Stimulated activated CD4-positive, alpha-beta T cell treated with anti-CD3 and anti-CD28 coated beads, TNF-alpha, amount 100 ng/mL, for 48 hours (primary cell): ENCODE measurements at regions not wholly inside any gene's neighbourhood (a gene's known extent, or its start where the extent isn't known, plus 50 kb on each side); places are given as distances from the start of the nearest gene placed in this dataset.

ENCODE experiments used
- DNase-seq, 3 donors: peaks; one replicate each; pipeline ENCODE4 v3.0.0-alpha.2; 2020; ENCODE audit warnings: low read depth in 3 of 3

- DNase-seq, result no peak
These were observed 638.6 kb upstream of the ID2 start for GRCh38 chr2:8043295-8043694.

GRCh38 chr2:8044046-8044594 lies 637.7 kb upstream of the ID2 start:
- no peak for DNase-seq

GRCh38 chr2:8045081-8045614 lies 636.7 kb upstream of the ID2 start:
- no peak for DNase-seq

- no peak for DNase-seq
These were observed 635.0 kb upstream of the ID2 start for GRCh38 chr2:8046849-8047248.

GRCh38 chr2:8049176-8049575 lies 632.7 kb upstream of the ID2 start:
- no peak for DNase-seq

- DNase-seq, result peak; percentile 28 to 78 (median 66)
These were observed 631.8 kb upstream of the ID2 start for GRCh38 chr2:8049851-8050571.

GRCh38 chr2:8053216-8053615 lies 628.6 kb upstream of the ID2 start:
- no peak for DNase-seq

- DNase-seq, result no peak
These were observed 627.8 kb upstream of the ID2 start for GRCh38 chr2:8054070-8054469.

GRCh38 chr2:8058652-8059051 lies 623.2 kb upstream of the ID2 start:
- DNase-seq, result no peak

GRCh38 chr2:8059255-8059654 lies 622.6 kb upstream of the ID2 start:
- no peak for DNase-seq

- DNase-seq, result no peak
These were observed 622.1 kb upstream of the ID2 start for GRCh38 chr2:8059794-8060193.

- no peak for DNase-seq
These were observed 620.6 kb upstream of the ID2 start for GRCh38 chr2:8061219-8061618.

GRCh38 chr2:8064603-8065002 lies 617.3 kb upstream of the ID2 start:
- no peak for DNase-seq

- DNase-seq, result no peak
These were observed 616.7 kb upstream of the ID2 start for GRCh38 chr2:8065191-8065590.

GRCh38 chr2:8067784-8068336 lies 614.0 kb upstream of the ID2 start:
- no peak for DNase-seq

- DNase-seq, result no peak
These were observed 608.9 kb upstream of the ID2 start for GRCh38 chr2:8072907-8073306.

- DNase-seq, result no peak
These were observed 607.9 kb upstream of the ID2 start for GRCh38 chr2:8073916-8074315.

GRCh38 chr2:8076448-8077342 lies 605.2 kb upstream of the ID2 start:
- DNase-seq, result no peak

- DNase-seq, result no peak
These were observed 603.2 kb upstream of the ID2 start for GRCh38 chr2:8078705-8079104.

GRCh38 chr2:8080063-8080462 lies 601.8 kb upstream of the ID2 start:
- DNase-seq, result no peak

GRCh38 chr2:8081130-8081529 lies 600.7 kb upstream of the ID2 start:
- no peak for DNase-seq

- DNase-seq, result no peak
These were observed 599.0 kb upstream of the ID2 start for GRCh38 chr2:8082840-8083239.
